Omental fat pad (tissue), 3 donors: ENCODE measurements at regions not wholly inside any gene's neighbourhood (a gene's known extent, or its start where the extent isn't known, plus 50 kb on each side); places are given as distances from the start of the nearest gene placed in this dataset.

Experiments used
- ATAC-seq: fragments of 150-250 bp; one replicate; pipeline ENCODE4 v1.9.1; 2016; ENCODE audit warnings: mild to moderate bottlenecking, moderate library complexity; ENCODE audit not compliant: low FRiP score
- DNase-seq: peaks from one replicate; pipeline ENCODE4 v3.0.0-alpha.2; 2019; ENCODE audit warnings: low spot score
- TF ChIP-seq, protein P1 (sequence below), 3 donors: fragments of 450-650 bp; IDR thresholded peaks; one replicate each; pipeline ENCODE4 v1.5.1; 2016 to 2017; ENCODE audit warnings: antibody characterized with exemption in 3 of 3, mild to moderate bottlenecking in 3 of 3, moderate library complexity in 2 of 3

DNA sequence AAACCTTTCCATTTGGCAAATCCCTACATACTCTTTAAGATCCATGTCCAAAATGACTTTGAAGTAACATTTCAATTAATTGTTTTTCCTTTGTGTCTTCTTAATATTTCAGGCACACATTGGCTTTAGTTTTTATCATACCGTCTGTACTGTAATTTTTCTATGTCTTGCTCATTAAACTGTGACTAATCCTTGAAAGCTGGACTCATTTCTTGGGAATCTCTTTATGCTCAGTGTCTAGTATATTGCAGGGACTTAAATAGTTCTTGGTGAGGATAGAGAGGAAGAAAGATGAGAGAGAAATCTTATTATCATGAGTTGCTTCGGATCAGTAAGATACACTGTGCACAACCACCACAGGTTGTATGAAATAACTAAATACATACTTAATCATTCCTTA is 448.3 kb upstream of the ST6GAL2 start:
- TF ChIP-seq, protein P1, sequence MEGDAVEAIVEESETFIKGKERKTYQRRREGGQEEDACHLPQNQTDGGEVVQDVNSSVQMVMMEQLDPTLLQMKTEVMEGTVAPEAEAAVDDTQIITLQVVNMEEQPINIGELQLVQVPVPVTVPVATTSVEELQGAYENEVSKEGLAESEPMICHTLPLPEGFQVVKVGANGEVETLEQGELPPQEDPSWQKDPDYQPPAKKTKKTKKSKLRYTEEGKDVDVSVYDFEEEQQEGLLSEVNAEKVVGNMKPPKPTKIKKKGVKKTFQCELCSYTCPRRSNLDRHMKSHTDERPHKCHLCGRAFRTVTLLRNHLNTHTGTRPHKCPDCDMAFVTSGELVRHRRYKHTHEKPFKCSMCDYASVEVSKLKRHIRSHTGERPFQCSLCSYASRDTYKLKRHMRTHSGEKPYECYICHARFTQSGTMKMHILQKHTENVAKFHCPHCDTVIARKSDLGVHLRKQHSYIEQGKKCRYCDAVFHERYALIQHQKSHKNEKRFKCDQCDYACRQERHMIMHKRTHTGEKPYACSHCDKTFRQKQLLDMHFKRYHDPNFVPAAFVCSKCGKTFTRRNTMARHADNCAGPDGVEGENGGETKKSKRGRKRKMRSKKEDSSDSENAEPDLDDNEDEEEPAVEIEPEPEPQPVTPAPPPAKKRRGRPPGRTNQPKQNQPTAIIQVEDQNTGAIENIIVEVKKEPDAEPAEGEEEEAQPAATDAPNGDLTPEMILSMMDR (IDR thresholded peaks at IDR 0.05): no peak
- ATAC-seq: no peak
- no peak for DNase-seq

DNA sequence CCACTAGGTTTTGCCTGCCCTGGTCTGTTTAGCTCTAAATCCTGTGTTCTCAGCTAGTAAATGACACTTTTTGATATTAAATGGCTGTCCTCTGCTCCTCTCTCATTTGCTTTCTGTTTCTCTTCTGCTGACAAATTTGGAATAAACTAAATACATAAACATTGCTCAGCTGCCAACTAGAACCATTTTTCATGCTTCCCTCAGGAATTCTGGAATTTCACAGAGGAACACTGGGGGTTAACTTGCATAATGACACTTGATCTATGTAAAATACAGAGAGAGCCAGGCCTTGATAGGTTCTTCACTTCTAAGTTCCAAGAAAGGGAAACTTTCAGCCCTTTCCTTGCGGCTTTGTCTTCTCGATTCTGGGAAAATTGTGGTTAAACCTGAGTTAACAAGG is 450.6 kb upstream of the ST6GAL2 start:
- ATAC-seq (no peak), DNase-seq (no peak)
- TF ChIP-seq, protein P1 (IDR thresholded peaks at IDR 0.05): no peak

DNA sequence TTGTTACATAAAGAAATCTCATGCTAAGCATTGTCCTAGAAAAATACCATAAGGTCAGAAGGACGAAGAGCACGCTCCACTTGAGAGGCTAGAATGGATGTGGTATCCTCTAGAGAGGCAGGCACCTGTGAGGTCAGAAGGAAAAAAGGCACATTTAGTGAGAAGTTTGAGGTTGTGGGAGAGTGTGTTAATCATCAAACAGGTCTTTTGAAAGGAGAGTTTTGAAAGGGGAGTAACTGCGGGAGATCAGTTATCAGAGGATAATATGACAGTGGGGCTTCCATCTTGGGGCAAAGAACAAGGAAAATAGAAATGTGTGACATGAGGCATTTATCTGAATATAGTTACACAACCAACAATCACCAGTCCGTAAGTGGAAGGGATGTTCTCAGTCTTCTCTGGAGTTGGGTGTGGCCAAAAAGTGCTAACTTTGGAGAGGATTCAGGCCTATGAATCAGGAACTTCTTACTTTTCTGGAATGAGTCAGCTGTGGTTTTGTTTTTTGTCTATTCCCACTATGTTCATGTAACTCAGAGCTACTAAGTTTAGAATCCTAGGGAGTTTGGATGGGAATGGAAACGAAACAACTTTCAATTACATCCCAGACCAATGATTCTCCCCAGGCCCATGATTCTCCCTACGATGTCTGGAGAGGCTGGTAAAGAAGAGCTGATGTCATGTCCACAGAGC is 451.4 kb upstream of the ST6GAL2 start:
- TF ChIP-seq, protein P1 (IDR thresholded peaks at IDR 0.05): no peak
- ATAC-seq: peak; percentile 84
- DNase-seq: no peak

DNA sequence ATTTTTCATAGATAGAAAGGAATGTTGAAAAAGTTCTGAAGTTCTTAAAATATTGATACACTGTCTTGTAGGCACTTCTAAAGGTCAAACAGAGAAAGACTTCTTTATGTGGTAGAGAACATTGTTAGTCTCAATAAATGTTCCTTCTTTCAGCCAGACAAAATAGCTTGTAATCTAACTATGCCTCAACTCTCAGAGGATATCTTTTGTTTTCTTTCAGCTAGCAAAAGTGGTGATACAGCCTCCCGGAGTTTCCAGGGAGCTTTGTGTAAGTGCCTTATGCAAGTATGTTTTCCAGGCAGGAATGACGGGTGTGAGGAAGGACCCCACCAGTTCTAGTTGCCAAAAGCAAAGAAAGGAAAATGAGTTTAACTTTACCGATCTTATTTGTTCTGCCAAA is 452.1 kb upstream of the ST6GAL2 start:
- ATAC-seq (no peak), DNase-seq (no peak)
- TF ChIP-seq, protein P1 (IDR thresholded peaks at IDR 0.05): no peak

DNA sequence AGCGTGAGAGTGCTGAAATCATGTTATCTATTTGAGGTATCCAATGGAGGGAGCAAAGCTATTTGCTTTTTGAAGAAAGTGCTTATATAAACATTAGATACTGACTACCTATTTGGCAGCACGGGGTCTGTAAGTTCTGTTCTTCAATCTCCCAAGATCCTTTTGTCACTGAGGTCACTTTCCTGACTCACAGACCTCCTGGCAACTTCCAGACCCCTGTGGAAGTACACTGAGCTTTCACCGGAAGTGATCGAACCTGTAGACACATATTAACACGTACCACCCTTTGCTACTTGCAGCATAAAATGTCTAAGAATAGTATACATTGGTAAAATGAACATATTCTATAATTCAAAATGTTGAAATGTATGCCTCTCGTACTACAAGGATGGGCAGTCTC is 452.6 kb upstream of the ST6GAL2 start:
- DNase-seq: no peak
- TF ChIP-seq, protein P1 (IDR thresholded peaks at IDR 0.05): no peak
- ATAC-seq: no peak

DNA sequence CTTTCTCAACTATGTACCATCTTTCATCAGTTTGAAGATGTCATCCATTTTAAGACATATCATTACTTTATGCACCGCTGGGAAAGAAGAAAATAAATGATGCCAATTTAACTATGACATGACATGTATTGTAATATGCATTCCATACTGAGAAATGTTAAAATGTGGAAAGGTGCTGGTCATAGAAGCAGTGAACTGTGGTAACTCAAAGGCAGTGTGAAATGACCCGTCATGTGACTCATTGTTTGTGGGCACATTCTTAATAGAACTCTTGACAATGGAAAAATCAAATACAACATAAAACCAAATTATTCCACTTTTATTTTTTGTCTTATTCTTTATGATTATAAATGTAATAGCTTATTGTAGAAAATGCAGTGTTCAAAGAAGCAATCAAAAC is 455.0 kb upstream of the ST6GAL2 start:
- DNase-seq (no peak), ATAC-seq (no peak)
- TF ChIP-seq, protein P1 (IDR thresholded peaks at IDR 0.05): no peak

DNA sequence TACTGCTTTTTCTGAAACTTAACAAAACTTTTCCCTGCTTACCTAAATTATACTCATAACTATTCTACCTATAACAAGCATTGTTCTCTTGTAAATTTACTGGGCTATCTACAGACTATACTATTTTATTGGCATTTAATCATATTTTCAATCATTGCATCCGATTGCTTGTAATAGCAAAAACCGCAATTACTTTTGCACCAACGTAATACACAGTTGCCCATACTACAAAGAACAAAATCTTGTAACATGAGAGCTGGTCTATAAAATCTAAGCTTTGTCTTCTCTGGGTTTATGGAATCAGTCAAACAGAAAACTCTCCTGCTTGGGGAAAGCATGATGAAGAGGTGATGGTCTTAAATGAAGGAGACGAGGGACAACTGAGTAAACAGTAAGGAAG is 463.4 kb upstream of the ST6GAL2 start:
- no peak for DNase-seq
- no peak for ATAC-seq
- TF ChIP-seq, protein P1 (IDR thresholded peaks at IDR 0.05): no peak
